ENCODE measurements at regions not wholly inside any gene's neighbourhood (a gene's known extent, or its start where the extent isn't known, plus 50 kb on each side); places are given as distances from the start of the nearest gene placed in this dataset.

DNA sequence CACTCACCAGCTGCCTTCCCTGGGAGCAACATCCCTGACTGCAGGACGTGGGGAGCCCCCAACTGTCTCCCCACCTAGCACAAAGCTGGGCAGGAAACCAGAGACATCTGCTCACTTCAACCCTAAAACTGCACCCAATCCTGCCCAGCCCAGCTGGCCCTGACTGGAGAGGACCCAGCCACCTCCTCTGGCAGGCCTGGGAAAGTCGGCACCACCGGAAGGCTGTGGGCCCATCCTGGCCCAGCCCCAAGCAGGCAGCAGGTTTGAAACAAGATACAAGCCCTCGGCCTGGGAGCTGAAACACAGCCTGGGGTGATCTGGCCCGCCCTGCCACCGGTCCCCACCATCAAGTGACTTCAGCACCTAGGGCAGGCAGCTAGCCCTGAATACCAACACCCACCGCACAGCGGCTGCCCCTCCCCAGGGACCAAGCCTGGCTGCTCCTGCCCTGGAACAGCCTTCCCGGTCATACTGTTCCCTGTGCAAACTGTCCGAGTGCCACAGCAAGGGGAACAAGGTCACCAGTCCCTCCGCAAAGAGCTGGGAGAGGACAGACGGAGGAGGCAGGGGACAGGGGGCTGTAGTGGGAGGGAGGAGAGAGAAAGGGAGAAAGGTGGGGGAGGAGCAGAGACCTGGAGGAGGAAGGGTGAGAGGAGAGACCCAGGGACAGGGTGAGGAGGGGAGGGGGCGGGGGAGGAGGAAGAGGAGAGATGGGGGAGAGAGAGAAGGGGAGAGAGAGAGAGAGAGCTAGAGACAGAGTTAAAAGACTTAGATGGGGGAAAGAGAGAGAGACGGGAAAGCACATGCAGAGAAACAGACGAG is 115.7 kb downstream of the RFLNA start:
- DNase-seq, result no peak

- no peak for DNase-seq
Measured at GRCh38 chr12:124408822-124409517, 114.1 kb downstream of the RFLNA start.

GRCh38 chr12:124407074-124407473 is 112.2 kb downstream of the RFLNA start:
- no peak for DNase-seq

GRCh38 chr12:124406043-124406442 is 111.2 kb downstream of the RFLNA start:
- DNase-seq, result no peak

DNA sequence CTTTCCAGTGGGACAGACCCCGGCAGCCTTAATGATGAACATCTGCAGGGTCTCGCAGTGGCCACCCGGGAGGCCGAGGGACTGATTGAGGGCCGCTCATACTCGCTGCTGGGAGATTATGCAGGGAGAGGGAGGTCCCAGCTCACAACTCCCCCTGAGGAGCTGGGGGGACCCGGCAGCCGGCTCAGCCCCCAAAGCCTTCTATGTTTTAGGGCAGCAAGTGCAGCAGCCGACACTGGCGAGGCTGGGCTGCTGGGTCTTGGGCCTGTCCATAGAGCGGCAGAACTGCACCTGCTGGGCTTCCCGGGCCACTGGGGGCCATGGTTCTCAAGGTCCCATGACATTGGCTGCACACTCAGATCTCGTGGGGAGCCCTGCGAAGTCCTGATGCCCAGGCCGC is 110.7 kb downstream of the RFLNA start:
- no peak for DNase-seq

- DNase-seq, result no peak
Measured at GRCh38 chr12:124405151-124405550, 110.3 kb downstream of the RFLNA start.

DNA sequence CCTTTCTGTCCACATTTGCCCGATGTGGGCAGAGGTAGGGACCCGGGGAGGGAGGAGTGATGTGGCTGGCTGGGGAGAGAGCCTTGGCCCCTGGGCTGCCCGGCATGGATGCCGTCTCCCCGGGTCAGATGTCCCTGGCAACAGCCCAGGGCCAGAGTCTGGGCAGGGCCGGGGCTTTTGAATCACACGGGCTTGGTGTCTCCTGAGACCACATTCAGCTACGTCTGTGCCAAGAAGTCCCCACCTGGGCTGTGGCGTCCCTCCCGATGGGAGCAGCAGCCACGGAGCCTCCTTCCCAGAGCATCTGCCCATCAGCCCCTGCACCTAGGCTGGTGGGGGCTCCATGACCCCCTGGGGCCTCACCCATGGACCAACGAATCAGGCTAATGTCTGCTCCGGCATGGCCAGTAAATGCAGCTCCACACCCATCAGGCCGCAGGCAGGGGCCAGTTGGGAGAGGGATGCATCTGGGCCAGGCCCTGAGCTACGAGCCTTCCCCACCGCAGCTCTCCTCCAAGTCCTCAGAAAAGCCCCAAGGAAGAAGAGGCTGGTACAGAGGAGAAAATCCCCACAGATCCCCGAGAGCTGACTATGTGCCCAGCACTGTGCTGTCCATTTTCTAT is 109.4 kb downstream of the RFLNA start:
- DNase-seq, result no peak

- no peak for DNase-seq
Measured at GRCh38 chr12:124403273-124403672, 108.4 kb downstream of the RFLNA start.

GRCh38 chr12:124402248-124403066 is 107.6 kb downstream of the RFLNA start:
- no peak for DNase-seq

- no peak for DNase-seq
Measured at GRCh38 chr12:124401704-124402221, 106.9 kb downstream of the RFLNA start.

DNA sequence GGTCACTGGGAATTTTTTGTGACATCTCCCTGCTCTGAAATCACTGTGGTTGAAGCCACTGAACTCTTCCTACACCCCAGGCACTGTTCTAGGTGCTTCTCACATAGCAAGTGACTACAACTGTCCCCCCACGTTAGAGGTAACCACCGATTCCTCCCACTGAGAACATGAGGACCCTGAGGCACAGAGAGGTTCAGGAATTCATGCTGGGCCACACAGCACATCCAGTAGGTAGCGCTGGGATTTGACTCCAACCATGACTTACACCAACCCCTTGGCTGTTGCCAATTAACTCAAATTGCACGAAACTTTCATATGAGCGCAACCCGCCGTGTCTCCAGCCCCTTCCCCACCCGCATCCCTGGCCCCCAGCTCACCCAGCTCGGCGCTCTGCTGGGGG is 105.2 kb downstream of the RFLNA start:
- no peak for DNase-seq

DNA sequence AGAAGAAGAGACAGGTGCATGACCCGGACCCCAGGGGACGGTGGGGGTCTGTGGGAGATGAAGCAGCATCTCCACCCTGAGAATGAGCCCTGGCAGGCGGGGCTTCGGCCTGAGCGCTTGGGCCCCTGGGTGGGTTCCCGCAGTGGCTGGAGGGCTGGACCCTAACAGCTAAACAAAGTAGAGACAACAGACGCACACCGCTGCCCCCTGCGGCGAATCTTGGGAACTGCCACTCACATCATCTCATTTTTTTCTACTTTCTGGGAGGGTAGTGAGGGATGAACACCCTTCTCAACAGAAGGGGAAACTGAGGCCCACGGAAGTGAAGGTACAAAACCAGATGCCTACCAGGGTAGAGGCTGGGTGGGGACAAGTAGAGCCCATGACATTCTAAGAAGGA is 104.7 kb downstream of the RFLNA start:
- peak; percentile 34 for DNase-seq

- DNase-seq, result no peak
Measured at GRCh38 chr12:124398578-124399227, 103.8 kb downstream of the RFLNA start.

- DNase-seq, result no peak
Measured at GRCh38 chr12:124397807-124398577, 103.1 kb downstream of the RFLNA start.

DNA sequence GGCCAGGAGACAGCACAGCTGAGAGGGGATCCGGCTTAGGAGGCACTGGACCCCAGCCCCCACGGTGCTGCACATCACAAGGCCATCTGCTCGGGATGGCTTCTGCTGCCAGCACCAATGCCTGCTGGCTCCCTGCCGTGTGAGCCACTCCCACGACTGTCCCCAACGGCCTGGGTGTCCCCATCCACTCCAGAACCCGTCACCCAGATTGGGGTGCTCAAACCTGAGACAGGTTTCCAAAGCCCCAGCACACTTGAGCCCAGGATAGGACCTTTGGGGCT is 102.4 kb downstream of the RFLNA start:
- DNase-seq, result no peak

DNA sequence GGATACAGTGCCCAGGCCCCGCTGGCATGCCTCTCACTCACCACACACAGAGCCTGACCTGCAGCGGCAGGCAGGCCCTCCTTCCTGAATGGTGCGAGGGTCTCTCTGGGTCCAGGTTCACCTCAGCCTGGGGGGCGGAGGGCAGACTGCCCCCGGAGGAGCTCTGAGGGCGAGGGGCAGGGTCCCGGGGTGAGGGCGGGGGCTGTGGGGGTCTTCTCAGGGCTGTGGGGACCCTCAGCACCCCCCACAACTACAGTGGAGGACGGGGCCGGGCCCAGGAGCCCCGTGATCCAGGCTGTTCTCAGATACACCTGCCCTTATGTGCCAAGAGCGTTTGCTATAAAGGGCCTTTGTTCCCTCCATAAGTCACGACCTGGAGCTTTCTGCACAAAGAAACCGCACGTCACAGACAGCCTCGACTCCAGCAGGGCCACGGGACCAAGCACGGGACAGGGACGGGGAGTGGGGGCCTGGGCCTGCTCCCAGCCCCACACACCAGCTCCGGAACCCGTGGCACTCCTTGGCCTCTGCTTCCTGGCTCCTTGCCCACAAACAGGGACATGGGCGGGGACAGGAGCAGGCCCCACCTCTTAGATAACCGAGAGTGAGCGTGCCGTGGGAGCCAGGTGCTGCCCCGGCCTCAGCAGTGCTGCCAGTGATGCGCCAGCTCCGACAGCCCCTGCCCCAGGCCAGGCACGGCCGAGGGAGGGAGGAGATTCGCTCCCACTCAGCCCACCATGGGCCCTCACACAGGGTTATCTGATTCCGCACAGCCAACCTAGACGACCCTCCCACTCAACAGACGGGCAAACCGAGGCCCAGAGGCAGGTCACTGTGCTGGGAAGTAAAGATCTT is 101.9 kb downstream of the RFLNA start:
- DNase-seq, result no peak

- no peak for DNase-seq
Measured at GRCh38 chr12:124395986-124396385, 101.1 kb downstream of the RFLNA start.

DNA sequence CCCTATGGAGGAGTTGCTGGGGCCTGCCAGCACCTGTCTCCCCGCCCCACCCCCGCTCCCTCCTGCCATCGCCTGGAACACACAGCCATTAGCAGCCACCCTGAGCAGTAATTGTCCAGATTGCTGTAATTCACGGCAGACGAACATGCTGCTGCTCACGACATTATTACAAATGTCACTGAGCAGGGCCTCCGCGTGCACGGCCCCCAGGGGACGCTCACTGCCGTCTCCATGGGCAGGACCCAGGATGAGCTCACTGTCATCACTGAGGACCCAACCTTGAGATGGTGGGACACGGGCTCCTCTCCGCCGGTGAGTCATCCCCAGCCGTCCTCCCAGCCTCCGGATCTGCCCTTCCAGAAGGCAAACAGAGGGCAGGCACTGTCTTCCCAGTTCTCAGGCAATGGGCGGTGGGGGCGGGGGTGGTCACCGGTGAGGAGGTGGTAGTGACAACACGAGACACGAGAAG is 100.4 kb downstream of the RFLNA start:
- peak; percentile 51 for DNase-seq

GRCh38 chr12:124394462-124395128 is 99.7 kb downstream of the RFLNA start:
- peak; percentile 26 for DNase-seq

- DNase-seq, result no peak
Measured at GRCh38 chr12:124393831-124394230, 98.9 kb downstream of the RFLNA start.
